Stimulated activated CD4-positive, alpha-beta T cell treated with anti-CD3 and anti-CD28 coated beads, Interleukin-2, amount 100 ng/mL, for 4 hours (primary cell): ENCODE measurements at regions not wholly inside any gene's neighbourhood (a gene's known extent, or its start where the extent isn't known, plus 50 kb on each side); places are given as distances from the start of the nearest gene placed in this dataset.

Experiments used
- DNase-seq: peaks from one replicate; pipeline ENCODE4 v3.0.0-alpha.2; 2020; ENCODE audit warnings: low read depth

DNA sequence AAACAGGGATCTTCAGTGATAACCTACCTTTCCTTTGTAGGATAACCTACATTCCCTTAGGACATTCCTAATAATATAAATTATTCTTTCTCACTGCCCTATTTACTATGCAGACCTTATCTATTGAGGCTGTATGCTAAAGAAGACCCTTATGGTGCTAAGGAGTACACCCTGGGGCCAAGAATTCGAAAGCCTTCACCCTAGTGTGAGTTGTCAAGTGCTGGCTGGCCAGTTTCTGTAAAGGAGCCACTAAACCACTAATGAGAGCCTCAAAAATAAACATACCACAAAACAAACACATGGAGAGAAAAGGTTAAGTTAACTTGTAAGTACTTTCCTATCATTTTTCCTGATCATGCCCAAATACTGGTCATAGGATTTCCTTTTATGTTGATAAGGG is 315.0 kb upstream of the CAMK1G start:
- no peak for DNase-seq

DNA sequence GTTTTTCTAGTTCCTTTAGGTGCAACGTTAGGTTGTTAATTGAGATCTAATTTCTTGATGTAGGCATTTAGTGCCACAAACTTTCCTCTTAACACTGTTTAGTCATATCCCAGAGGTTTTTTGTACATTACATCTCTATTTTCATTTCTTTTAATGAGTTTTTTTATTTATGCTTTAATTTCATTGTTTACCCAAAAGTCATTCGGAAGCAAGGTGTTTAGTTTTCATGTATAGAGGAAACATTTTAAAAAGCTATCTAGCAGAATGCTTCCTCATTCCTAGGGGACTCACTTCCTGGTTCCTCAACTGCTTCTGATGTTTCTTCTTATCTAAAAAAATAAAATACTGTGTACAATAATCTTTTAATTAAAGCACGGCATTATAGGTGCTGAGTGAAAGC is 307.2 kb upstream of the CAMK1G start:
- no peak for DNase-seq

DNA sequence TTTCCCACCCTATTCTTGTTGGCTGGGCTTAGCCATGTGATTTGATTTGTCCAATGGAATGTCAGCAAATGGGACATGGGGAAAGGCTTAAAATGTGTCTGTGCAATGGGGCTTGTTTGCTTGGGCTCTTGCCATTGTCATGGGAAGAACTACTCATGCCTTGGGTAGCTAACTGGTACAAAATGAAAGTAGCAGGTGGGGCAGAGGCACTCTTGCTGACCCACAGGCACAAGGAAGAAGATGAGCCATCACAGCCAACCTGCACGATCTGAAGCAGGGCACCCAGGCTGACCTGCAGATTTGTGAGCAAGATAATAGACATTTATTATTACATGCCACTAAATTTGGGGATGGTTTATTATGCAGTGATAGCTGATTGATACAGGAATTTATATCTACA is 305.9 kb upstream of the CAMK1G start:
- no peak for DNase-seq

DNA sequence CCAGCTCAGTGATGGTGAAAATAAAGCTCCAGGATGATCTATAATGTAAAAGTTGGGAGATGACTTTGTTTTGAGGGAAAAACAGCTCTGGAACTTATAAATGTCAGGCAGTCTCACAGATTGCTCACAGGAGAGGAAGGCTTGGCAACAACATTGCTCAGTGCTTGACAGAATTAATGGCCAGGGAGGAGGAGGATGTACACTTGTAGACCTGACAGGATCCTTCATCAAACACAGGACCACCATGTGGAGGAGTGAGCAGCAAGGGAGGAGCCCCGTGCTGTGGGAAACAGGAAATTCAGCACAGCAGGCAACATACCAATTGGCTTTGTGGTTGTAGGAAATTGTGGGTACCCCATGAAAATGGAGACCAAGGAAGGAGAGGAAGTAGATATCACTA is 291.8 kb upstream of the CAMK1G start:
- no peak for DNase-seq

DNA sequence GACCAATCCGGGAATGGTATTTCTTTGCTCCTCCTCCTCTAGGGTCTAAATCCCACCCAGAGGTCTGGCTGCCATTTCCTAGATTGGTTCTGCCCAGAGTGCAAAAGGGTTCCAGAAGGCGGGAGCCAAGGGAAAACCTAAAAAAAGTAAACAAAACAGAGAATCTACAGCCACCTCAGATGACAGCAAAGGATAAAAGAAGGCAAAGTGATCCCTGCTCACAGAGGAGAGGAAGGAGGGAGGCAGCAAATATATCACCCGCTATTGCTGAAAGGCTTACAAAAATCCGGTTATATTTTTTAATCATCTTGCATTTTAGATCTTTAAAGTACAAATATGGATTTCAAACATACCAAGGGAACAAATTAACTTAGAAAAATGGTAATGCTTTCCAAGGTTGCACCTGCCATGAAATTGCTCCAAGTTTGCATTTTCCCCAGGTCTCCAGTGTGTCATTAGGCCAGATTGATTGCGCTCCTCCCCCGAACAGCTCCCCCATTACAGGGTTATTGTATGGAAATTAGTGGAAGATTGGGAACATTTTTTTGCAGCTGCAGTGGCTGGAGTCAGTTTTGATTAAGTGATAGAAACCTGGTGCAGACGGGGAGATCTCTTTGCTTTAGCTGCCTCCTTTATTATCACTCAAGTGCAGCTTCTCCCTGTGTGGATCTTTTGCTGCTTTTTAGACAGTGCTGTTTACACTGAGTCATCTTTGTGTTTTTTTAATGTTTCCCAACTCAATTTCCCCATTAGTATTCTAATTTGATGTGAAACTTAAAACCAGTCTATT is 280.5 kb upstream of the CAMK1G start:
- no peak for DNase-seq

DNA sequence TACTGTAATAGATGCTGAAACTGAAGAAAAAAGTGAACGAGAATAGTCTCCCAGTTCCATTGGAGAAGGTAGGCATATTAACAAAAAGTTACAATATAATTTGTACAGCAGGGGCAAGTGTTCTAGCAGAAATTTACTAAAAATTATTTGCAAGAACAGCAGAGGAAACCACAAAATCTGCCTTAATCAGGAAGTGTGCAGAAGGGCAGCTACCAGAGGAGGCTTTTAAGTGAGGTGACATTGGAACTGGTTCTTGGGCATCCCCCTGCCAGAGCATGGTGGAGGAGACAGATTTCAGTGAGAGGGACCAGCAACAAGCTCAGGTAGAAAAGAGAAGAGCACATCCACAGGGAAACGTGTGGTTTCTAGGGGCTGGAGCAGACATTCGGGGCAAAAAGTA is 279.3 kb upstream of the CAMK1G start:
- no peak for DNase-seq

DNA sequence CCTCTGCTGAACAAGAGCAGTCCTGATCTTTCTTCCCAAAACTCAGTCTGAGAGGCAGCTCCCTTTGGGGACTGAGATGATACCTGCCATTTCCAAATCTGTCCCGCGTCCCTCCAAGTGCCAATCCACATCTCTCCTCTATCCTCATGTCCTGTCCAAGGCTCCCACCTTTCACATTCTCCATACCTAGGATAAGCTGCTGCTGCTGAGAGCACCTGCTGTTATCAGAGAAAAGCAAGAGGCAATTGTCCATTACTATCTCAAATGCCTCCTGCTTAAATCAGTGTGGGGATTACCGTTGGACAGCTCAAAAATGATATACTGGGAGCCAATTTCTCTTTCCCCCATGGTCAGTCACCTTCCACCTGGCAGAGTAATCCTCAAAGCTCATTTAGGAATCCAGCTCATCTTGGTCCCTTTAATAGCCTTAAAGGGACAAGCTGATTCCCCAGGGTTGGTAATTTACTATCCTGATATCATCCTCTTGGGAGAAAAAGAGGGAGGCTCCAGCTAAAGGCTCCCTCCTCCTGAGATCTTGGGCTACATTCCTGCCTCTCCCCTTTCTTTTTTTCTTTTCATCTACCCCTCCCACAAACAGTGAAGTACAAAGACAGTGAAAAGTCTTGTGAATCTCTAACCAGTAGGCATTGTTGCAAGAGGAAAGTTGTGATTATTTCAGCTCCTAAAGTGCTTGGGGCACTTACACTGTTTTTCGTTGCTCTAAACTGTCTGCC is 278.1 kb upstream of the CAMK1G start:
- no peak for DNase-seq

DNA sequence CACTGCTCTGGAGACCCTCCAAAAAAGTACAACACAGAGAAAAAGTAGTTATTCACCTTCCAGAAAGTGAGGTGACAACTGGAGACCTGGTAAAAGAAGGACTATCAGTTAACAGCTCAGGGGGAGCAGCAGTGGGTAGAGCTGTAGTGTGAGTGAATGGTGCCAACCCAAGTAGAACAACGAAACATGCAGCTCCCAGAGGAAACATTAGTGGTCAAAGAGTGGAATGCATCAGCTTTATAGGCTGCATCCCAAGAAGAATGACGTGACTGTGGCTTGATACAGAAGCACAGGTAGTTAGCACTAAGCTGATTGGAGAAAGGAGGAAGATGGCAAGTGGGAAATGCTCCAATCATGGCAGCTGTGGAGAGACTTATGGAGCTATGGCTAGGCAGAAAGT is 275.7 kb upstream of the CAMK1G start:
- DNase-seq, result no peak

DNA sequence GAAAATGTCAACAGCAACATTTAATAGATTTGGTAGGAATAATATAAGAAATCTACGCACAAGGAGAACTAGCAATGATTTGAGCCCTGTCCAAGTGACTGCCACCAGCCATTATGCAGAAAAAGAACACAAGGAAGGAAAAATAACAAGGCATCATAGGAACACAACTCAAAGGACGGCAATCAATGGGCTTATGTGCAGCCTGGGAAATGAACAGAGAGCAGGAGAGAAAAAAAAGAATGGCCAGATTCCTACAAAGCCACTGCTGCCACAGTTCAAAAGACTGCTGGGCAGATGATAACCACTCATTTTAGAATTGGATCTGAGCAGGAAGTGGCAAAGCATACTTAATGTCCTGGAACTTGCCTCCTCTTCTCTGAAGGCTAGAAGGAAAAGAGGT is 274.3 kb upstream of the CAMK1G start:
- no peak for DNase-seq

DNA sequence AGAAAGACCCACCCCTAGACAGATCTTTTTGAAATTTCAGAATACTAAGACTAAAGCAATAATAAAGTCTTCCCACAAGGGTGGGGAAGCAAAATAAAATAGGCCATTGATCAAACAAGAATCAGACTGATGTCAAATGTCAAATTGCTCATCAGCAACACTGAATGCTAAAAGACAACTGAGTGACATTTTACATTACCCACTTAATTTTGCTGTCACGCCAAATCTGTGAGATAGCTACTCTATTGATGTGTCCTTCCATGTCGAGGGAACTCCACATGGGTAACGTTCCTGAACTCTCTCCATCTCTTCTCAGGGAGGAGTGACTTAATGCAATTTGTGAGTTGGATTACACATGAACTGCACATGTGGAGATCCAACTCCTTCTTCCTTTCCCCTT is 271.7 kb upstream of the CAMK1G start:
- no peak for DNase-seq

DNA sequence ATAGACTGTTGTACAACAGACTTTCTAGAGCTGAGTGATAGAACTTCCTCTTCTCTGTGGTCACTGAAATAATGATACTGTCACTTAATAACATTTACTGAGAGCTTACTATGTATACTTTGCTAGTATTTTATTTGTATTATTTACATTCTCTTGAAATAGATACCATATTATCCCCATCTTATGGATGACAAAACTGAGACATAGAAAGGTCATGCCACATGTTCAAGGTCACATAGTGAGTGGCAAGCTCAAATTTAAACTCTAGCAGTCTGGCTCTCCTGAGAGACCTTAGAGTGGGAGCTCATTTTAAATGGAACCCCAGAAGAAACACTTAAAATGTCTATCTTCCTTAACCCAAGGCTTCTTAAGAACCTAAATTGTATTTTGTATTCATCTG is 266.6 kb upstream of the CAMK1G start:
- DNase-seq, result no peak

DNA sequence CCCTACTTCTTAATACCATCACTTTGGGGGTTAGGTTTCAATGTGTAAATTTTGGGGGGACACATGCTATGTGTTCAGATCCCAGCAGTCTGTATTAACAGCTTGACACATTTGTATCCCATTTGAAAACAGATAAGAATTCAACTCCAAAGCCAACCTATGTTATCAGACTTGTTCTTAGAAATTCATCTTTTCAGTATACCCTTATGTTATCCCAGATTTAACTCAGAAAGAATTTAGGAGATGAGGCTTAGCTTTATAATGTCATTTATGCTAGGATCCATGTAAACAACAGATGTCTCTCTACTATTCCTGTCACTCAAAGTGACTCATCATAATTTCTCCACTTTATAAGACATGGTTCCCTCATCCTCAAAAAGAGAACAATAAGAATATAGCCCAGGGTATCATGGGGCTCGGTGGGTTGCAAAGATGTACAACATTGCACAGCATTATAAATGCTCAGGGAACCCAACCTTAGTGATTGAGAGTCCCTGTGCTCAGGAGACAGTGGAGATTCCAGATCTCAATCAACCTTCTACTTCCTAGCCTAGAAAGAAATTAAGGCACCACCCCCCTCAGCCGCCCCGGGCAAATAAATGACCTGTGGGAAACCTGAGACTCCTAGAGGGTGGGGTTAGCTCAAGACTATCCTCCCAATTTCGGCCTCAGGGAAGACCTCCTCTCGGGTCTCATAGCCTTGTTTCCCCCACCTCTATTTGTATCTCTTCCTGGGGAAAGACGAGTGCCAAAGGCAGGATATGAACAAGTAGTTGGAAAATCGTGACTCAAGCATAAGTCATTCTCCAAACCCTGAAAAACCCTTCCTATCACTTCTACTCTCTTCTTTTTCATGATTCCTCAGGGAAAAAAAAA is 265.1 kb upstream of the CAMK1G start:
- DNase-seq, result no peak

DNA sequence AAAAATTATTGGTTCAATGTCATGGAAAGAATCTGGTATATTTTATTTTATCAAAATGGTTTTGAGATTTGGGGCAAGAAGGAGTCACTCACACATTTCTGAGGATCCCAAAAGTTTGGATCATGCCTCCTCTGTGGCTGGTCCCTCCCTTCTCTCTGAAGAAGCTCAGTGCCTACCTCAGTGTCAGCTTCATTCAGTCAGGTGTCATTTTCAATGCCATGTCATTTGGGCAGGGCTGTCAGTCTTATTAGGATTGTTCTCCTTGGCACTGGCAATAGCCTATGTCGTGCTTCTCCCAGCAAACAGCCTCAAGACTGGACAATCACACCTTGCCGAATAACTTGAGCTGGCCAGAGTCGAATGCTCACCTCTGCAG is 264.5 kb upstream of the CAMK1G start:
- DNase-seq, result no peak

DNA sequence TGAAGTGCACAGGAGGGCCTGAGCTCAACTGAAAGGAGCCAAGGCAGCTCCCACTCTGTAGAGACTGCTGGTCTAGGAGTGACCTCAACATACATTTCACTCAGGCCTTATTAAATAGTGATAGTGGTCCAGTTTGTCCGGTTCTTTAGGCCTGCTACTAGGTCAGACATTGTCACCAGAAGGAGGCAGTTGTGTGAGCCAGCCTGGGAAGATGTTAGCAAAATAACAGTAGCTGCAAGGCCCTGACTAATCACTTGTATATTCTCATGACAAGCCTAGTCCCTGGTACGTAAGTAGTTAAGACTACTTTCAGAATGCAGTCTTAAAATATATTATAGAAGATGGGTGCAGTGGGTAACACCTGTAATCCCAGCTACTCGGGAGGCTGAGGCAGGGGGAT is 264.0 kb upstream of the CAMK1G start:
- no peak for DNase-seq

DNA sequence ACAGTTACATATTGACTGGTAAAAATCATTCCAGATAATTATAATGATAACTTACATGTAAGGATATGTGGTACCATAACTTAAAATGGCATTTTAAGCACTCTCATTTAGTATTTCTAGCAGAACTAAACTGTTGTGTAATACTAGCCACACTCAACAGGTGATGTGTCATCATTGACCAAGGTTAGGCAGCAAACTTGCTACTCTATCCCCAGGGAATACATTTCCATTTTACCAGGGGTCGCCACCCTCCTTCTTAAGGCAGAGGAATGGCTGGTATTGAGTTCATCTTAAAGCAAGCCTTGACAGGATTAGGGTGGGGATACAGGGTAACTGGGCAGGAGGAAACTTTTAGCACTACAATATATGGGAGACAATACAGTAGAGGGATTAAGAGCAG is 259.8 kb upstream of the CAMK1G start:
- DNase-seq, result no peak

DNA sequence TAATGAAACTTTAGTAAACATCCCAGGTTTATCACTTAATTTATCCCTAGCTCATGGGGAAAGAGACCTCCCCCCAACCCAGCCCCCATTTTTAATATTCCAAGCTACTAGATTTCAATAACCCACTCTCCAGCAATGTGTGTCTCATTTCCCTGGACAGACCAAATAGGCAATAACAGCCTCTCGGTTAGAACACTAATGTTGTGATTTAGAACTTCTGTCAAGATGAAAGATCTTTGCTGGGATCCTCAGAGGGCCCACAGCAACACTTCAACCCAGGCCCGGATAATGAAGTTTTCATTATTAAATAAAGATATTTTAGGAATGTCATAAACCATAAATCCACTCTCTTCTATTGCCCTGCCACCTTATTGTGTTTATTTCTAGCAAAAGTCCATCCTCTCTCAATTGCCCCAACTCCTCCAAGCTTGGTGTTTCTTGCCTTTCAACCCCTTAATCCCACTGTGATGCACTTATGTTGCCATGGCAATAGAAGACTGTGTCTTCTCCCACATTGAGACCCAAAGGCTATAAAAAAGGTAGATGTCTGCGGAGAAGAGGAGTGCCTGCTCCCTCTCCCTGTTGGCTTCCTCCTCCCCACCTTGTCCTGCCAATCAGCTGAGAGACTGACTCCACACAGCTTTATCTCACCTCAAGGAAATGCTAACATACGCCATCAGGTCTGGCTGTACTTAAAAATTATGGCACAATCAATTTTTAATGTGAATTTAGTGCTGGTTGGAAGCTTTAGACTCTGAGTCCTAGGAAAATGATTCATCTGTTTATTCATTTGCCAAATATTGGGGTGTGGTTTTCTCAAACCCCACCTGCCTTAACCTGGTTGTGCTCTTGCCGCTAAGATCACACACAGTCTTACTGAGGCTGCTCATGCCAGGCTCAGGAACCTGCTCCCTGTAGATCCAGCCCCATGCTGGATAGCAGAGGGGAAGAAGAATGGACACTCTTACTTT is 258.3 kb upstream of the CAMK1G start:
- DNase-seq, result no peak

DNA sequence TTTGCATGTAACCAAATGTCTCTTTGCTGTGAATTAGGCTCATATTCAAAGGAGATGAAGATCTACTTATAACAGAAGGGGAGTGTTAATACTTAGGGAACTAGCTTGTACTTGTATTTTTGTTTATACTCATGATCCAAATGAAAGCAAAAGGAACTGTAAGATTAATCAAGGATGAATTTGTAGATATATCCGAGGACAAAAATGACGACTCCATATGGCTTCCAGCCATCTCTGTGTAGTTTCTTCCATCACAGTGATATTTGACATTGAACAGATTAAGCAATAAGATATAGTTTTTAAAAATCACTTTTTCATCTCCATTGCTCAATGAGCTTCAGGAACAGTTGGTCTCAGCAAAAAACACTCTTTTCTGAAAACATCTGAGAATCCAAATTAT is 257.4 kb upstream of the CAMK1G start:
- DNase-seq, result no peak

DNA sequence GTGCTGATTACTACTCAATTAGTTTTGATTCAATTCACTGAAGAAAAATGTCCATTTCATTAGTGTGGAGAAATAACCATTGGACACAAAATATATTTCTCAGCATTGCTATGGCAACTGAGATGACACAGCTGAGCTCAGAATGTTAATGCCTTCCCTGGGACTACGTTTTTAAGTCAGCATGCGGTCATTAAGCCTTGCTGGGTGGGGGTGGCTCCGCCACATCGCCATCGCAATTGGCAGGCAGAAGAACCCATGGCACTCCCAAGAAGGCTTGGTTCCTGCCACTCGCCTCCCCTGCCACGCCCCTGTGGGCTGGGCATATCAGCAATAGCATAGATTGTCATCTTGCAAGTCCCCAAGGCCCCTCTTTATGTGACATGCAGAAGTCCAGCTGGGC is 256.7 kb upstream of the CAMK1G start:
- DNase-seq, result no peak

DNA sequence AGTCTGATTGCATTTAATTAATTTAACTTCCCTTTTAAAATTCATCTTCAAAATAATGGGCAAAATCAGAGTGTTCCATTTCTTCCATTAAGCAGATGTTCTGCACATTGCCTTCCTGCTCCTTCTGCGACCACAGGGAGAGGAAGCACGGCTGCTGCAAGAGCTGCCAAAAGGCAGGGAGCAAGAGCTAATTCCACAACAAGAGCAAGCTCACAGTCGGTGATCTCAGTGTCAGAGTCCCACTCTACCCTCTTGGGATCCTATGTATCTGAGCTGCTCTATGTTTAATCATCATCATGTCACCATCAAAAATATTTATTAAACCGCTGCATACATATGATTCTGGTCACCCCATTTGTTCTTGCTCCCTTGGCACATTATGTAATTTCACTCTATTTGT is 255.3 kb upstream of the CAMK1G start:
- no peak for DNase-seq

DNA sequence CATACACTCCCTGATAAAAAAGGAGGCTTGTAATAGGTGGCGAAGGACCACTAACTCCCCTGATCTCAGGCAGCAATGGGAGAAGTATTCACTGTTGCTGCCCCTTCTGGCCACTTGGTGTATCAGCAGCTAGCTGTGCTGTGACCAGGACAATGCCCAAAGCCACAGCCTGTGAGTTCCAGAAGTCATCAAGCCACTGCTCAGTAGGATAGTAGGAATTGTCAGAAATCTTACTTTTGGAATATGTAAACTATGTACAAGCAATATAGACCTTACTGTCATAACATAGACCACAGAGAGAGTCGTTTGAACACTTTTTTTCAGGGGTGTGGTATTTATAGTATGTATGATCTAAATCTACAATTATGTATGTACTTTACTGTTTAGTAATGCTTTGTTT is 248.3 kb upstream of the CAMK1G start:
- DNase-seq, result no peak

DNA sequence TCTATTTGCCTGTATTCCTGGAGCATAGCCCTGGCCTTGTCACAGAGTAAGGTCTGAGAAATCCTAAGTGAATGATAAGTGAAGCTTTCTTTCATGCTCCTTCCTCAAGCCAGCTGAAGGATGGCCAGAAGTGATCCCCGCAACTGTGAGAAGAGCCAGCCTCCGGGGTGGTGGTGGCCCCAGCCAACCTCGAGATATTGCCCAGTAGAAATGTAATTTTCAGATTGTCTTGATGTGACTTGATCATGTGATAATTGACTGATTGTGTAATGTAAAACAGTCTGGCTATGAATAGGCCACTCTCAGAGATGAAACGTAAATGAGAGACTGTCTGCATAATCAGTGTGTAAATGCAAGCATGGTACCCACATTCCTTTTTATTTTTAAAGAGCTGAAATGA is 242.4 kb upstream of the CAMK1G start:
- no peak for DNase-seq
